IPS-15b (cell line): ENCODE measurements at regions not wholly inside any gene's neighbourhood (a gene's known extent, or its start where the extent isn't known, plus 50 kb on each side); places are given as distances from the start of the nearest gene placed in this dataset.
"Not testable (repeated sequence)": the region's sequence is repeated elsewhere in the genome, so short reads cannot be mapped to it uniquely, and the experiment has no call there.

Experiments used
- H3K27me3 ChIP-seq: one replicate; pipeline ENCODE4 v1.6.1; 2013; ENCODE audit warnings: low read length; ENCODE audit not compliant: control insufficient read depth, insufficient read depth
- H3K36me3 ChIP-seq: one replicate; pipeline ENCODE4 v1.6.1; 2013; ENCODE audit warnings: low read length; ENCODE audit not compliant: control insufficient read depth, insufficient read depth
- H3K4me1 ChIP-seq: one replicate; pipeline ENCODE4 v1.6.1; 2013; ENCODE audit warnings: mild to moderate bottlenecking, low read length; ENCODE audit not compliant: control insufficient read depth, insufficient read depth
- H3K4me3 ChIP-seq: one replicate; pipeline ENCODE4 v1.5.1; 2013; ENCODE audit warnings: low read depth, low read length
- H3K9ac ChIP-seq: one replicate; pipeline ENCODE4 v1.6.1; 2013; ENCODE audit warnings: low read depth, mild to moderate bottlenecking, low read length
- H3K9me3 ChIP-seq: one replicate; pipeline ENCODE4 v1.6.1; 2013; ENCODE audit warnings: mild to moderate bottlenecking, low read length; ENCODE audit not compliant: control insufficient read depth, insufficient read depth

DNA sequence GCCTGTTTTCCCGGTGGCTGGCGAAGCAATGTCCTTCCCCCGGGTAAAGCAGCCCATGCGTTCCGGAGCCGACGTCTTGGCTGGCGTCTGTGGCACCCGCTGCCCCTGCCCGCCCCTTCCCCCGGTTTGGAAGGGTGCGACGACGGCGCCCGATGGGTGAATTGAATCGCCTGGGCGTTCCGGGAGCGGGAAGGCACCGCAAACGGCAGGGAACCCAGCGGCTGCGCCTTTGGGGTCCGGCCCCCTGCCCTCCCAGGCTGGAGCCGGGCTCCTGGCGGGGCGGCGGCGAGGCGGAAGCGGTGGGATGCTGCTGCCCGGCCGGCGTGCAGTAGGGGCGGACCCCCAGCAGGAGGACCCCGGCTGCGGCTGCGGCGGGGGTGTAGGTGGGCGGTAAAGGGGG is 123.6 kb upstream of the RHOU start:
- H3K36me3 ChIP-seq, H3K9ac ChIP-seq, H3K9me3 ChIP-seq, H3K27me3 ChIP-seq, H3K4me1 ChIP-seq, H3K4me3 ChIP-seq: not testable (repeated sequence)

DNA sequence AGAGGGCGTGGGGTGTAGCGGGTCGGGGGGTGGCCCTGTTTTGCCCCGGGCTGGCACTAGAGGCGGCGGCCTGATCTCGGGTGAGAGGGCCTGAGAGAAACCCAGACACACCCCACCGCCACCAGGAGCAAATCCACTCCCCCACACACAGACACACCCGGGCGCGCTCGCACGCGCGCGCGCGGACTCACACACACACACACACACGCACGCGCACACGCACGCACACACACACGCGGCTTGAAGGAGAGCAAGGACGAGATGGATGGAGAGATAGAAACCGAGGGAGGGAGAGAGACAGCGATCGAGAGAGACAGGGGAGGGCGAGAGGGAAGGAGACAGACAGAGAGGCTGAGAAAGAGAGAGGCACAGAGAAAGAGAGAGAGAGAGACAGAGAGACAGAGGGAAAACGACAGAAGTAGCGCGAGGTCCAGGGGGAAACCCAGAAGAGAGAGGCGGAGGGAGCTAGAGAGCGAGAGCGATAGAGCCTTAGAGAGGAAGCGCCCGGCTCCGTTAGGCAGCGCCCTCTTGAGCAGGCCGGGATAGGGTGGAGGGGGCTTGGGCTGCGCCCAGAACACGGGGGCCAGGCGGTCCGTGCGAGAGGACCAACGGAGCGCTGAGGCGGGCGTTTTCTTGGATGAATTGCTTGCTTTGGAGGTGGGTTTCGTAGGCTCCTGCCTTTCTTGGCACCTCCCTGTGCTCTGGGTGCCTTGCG is 113.1 kb upstream of the RHOU start:
- not testable (repeated sequence) for H3K27me3 ChIP-seq, H3K4me3 ChIP-seq, H3K9me3 ChIP-seq, H3K36me3 ChIP-seq, H3K4me1 ChIP-seq, H3K9ac ChIP-seq

DNA sequence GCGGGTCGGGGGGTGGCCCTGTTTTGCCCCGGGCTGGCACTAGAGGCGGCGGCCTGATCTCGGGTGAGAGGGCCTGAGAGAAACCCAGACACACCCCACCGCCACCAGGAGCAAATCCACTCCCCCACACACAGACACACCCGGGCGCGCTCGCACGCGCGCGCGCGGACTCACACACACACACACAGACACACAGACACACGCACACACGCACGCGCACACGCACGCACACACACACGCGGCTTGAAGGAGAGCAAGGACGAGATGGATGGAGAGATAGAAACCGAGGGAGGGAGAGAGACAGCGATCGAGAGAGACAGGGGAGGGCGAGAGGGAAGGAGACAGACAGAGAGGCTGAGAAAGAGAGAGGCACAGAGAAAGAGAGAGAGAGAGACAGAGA is 108.8 kb upstream of the RHOU start:
- not testable (repeated sequence) for H3K4me1 ChIP-seq, H3K9ac ChIP-seq, H3K4me3 ChIP-seq, H3K36me3 ChIP-seq, H3K27me3 ChIP-seq, H3K9me3 ChIP-seq

DNA sequence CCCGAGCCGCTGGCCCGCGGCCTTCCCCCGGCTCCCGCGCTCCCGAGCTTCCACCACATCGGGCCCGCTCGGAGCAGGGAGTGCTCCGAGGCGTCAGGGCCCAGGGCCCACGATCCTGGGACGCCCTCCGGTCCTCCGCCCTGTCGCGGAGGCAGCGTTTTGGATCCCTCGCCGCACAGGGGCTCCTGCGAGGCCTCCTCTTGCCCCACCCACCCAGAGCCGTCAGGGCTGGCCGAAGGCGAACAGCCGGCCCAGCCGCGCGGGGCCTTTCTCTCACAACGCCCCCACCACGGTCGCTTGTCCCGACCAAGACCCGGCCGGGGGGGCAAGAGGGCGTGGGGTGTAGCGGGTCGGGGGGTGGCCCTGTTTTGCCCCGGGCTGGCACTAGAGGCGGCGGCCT is 102.4 kb upstream of the RHOU start:
- H3K4me3 ChIP-seq, H3K36me3 ChIP-seq, H3K27me3 ChIP-seq, H3K4me1 ChIP-seq, H3K9me3 ChIP-seq, H3K9ac ChIP-seq: not testable (repeated sequence)

DNA sequence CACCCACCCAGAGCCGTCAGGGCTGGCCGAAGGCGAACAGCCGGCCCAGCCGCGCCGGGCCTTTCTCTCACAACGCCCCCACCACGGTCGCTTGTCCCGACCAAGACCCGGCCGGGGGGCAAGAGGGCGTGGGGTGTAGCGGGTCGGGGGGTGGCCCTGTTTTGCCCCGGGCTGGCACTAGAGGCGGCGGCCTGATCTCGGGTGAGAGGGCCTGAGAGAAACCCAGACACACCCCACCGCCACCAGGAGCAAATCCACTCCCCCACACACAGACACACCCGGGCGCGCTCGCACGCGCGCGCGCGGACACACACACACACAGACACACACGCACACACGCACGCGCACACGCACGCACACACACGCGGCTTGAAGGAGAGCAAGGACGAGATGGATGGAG is 100.0 kb upstream of the RHOU start:
- not testable (repeated sequence) for H3K4me1 ChIP-seq, H3K27me3 ChIP-seq, H3K9me3 ChIP-seq, H3K9ac ChIP-seq, H3K36me3 ChIP-seq, H3K4me3 ChIP-seq

DNA sequence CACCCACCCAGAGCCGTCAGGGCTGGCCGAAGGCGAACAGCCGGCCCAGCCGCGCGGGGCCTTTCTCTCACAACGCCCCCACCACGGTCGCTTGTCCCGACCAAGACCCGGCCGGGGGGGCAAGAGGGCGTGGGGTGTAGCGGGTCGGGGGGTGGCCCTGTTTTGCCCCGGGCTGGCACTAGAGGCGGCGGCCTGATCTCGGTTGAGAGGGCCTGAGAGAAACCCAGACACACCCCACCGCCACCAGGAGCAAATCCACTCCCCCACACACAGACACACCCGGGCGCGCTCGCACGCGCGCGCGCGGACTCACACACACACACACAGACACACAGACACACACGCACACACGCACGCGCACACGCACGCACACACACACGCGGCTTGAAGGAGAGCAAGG is 97.8 kb upstream of the RHOU start:
- H3K9me3 ChIP-seq, H3K9ac ChIP-seq, H3K27me3 ChIP-seq, H3K4me3 ChIP-seq, H3K36me3 ChIP-seq, H3K4me1 ChIP-seq: not testable (repeated sequence)

DNA sequence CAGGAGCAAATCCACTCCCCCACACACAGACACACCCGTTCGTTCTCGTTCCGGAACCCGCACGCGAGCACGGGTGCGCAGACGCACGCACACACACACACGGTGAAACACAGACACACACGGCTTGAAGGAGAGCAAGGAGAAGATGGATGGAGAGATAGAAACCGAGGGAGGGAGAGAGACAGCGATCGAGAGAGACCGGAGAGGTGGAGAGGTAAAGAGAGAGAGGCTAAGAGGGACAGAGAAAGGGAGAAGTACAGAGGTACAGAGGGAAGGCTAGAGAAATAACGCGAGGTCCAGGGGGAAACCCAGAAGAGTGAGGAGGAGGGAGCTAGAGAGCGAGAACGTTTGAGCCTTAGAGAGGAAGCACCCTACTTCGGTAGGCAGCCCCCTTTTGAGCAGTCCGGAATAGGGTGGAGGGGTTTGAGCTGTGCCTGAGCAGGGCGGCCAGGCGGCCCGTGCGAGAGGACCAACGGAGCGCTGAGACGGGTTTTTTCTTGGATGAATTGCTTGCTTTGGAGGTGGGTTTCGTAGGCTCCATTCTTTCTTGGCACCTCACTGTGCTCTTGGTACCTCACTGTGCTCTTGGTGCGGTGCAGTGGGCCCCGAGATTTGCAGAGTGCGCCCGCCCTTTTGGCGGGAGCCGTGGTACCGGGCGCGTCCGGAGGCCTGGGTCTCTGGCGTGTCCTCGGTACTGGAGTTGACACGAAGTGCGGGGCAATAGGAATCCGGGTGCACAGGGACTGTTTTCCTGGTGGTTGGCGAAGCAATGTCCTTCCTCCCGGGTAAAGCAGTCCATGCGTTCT is 88.4 kb upstream of the RHOU start:
- Histone ChIP-seq H3K36me3 (no peaks in the 10 kb centered on the region), H3K4me1 (no peaks in the 10 kb centered on the region), H3K9ac (no peak overlapping the region), H3K4me3 (peak overlapping the region; percentile 61), H3K27me3 (peaks cover 51% of the 10 kb centered on the region), H3K9me3 (no peaks in the 10 kb centered on the region)

DNA sequence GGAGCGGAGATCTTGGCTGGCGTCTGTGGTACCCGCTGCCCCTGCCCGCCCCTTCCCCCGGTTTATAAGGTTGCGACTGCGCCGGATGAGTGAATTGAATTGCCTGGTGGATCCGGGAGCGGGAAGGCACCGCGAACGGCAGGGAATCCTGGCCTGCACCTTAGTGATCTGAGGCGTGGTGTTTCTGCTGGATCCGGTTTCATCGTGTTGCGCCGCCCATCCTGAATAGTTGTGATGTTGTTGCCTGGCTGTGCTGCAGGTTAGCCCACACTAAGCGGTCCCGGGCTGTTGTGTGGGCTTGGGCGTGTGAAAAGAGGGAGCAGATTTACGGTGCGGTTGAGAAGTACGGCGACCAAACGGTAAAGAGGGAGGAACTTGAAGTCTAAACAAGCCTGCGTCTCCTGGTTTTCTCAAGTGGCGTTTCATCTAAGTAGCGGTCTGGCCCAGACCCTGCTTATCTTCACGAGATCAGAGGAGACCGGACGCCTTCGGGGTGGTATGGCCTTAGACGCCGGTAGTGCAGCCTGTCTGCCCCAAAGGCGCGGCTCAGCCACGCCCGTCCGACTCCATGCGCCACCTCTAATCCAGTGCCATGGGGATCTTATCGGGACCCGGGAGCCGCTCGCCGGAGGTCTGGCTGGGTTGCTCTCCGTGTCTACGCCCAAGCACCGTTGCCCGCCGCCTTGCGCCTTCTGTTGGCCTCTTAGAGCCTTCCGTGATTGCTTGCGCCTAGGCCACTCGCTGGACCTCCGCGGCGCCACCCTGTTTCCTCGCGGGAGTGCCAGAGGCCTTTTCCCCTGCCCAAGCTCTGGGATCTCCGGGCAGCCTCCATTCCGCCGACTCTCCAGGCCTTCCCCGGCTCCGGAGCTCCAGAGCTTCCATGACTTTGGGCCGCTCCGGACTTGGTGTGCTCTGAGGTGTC is 87.5 kb upstream of the RHOU start:
- Histone ChIP-seq H3K36me3 (no peaks in the 10 kb centered on the region), H3K9ac (no peak overlapping the region), H3K4me3 (peak overlapping the region; percentile 61), H3K4me1 (no peaks in the 10 kb centered on the region), H3K27me3 (peaks cover 52% of the 10 kb centered on the region), H3K9me3 (no peaks in the 10 kb centered on the region)

DNA sequence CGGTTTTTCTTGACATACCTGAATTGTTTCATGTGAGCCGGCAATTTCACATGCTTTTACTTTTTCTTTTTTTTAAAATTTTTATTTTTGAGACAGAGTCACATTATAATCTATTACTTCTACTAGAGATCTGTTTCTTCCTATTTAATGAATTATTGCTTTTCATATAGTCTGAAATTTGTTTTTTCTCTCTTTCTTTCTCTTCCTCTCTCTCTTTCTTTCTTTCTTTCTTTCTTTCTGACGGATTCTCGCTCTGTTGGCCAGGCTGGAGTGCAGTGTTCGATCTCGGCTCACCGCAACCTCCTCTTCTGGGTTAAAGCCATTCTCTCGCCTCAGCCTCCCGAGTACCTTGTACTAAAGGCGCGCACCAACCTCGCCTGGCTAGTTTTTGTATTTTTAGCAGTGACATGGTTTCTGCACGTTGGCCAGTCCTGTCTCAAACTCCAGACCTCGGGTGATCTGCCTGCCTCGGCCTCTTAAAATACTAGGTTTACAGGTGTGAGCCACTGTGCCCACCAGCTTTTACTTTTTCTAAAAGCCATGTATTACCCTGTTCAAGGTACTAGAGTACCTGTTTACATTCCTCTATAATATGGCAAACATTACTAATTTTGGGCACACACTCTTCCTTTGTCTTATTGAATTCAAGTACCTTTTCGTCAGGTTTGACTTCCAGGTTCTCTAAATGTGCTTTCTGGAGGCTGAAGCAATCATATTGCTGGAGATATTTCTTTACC is 86.5 kb upstream of the RHOU start:
- H3K9ac ChIP-seq, result no peak overlapping the region
- H3K27me3 ChIP-seq, result peaks cover 52% of the 10 kb centered on the region
- H3K36me3 ChIP-seq, result no peaks in the 10 kb centered on the region
- no peaks in the 10 kb centered on the region for H3K9me3 ChIP-seq
- no peak overlapping the region for H3K4me3 ChIP-seq
- H3K4me1 ChIP-seq, result no peaks in the 10 kb centered on the region

DNA sequence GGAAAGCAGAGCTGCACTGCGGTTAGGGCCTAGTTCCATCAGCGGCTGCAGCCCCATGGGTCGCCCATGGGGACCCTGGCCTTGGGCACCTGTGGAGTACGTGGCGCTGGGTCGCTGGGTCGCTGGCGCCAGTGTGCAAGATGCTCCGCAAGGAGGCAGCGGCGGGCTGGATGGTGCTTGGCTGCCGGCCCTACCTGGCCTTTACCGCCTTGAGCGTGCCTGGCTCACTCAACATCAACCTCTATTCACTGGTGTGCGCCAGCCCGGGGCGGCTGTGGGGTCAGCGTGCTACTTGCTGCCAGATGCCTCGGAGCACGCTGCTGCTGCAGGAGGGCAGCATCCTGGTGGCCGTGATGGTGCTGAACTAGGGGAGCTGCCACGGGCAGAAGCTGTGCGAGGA is 85.1 kb upstream of the RHOU start:
- no peaks in the 10 kb centered on the region for H3K4me1 ChIP-seq
- no peak overlapping the region for H3K9ac ChIP-seq
- H3K27me3 ChIP-seq, result peaks cover 52% of the 10 kb centered on the region
- no peaks in the 10 kb centered on the region for H3K36me3 ChIP-seq
- no peak overlapping the region for H3K4me3 ChIP-seq
- H3K9me3 ChIP-seq, result no peaks in the 10 kb centered on the region

DNA sequence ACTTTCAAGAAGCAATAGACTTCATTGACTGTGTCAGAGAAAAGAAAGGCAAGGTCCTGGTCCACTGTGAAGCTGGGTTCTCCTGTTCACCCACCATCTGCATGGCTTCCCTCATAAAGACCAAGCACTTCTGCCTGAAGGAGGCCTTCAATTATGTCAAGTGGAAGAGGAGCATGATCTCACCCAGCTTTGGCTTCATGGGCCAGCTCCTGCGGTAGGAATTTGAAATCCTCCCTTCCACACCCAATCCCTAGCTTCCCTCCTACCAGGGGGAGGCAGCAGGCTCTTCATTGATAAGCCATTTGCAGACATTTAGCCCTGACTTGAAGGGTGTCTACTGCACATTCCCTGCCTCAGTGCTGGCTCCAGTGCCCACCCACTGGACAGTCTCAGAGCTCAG is 84.3 kb upstream of the RHOU start:
- H3K9me3 ChIP-seq, result no peaks in the 10 kb centered on the region
- no peaks in the 10 kb centered on the region for H3K36me3 ChIP-seq
- H3K4me3 ChIP-seq, result no peak overlapping the region
- no peaks in the 10 kb centered on the region for H3K4me1 ChIP-seq
- H3K27me3 ChIP-seq, result peaks cover 52% of the 10 kb centered on the region
- no peak overlapping the region for H3K9ac ChIP-seq
